NCI-H1048 (cell line): ENCODE measurements at regions not wholly inside any gene's neighbourhood (a gene's known extent, or its start where the extent isn't known, plus 50 kb on each side); places are given as distances from the start of the nearest gene placed in this dataset.

Experiments
- DNase-seq: peaks from one replicate; lab custom pipeline; 2025; lab: John Stamatoyannopoulos, UW

- no peak for DNase-seq
Observed at GRCh38 chr10:107398115-107398514, 233.6 kb upstream of the SORCS1 start.

- DNase-seq, result no peak
Observed at GRCh38 chr10:107391901-107392300, 227.4 kb upstream of the SORCS1 start.

GRCh38 chr10:107390563-107390962 is 226.1 kb upstream of the SORCS1 start:
- DNase-seq, result no peak

- DNase-seq, result no peak
Observed at GRCh38 chr10:107383357-107383756, 218.9 kb upstream of the SORCS1 start.

- DNase-seq, result no peak
Observed at GRCh38 chr10:107379601-107380000, 215.1 kb upstream of the SORCS1 start.

GRCh38 chr10:107371801-107372200 is 207.3 kb upstream of the SORCS1 start:
- no peak for DNase-seq

- DNase-seq, result no peak
Observed at GRCh38 chr10:107364872-107365271, 200.4 kb upstream of the SORCS1 start.

- no peak for DNase-seq
Observed at GRCh38 chr10:107362306-107362705, 197.8 kb upstream of the SORCS1 start.

- no peak for DNase-seq
Observed at GRCh38 chr10:107357033-107357432, 192.5 kb upstream of the SORCS1 start.

GRCh38 chr10:107356396-107356795 is 191.9 kb upstream of the SORCS1 start:
- DNase-seq, result no peak

GRCh38 chr10:107342711-107343110 is 178.2 kb upstream of the SORCS1 start:
- no peak for DNase-seq

GRCh38 chr10:107341281-107341680 is 176.8 kb upstream of the SORCS1 start:
- no peak for DNase-seq

GRCh38 chr10:107340326-107340725 is 175.8 kb upstream of the SORCS1 start:
- no peak for DNase-seq

GRCh38 chr10:107336061-107336460 is 171.6 kb upstream of the SORCS1 start:
- no peak for DNase-seq

GRCh38 chr10:107317592-107317991 is 153.1 kb upstream of the SORCS1 start:
- no peak for DNase-seq

- DNase-seq, result no peak
Observed at GRCh38 chr10:107303203-107303602, 138.7 kb upstream of the SORCS1 start.

- no peak for DNase-seq
Observed at GRCh38 chr10:107299606-107300005, 135.1 kb upstream of the SORCS1 start.

- DNase-seq, result no peak
Observed at GRCh38 chr10:107284187-107284586, 119.7 kb upstream of the SORCS1 start.

GRCh38 chr10:107280293-107280692 is 115.8 kb upstream of the SORCS1 start:
- DNase-seq, result no peak

GRCh38 chr10:107277591-107277990 is 113.1 kb upstream of the SORCS1 start:
- DNase-seq, result no peak

GRCh38 chr10:107275806-107276205 is 111.3 kb upstream of the SORCS1 start:
- DNase-seq, result no peak

- no peak for DNase-seq
Observed at GRCh38 chr10:107269626-107270025, 105.1 kb upstream of the SORCS1 start.

- no peak for DNase-seq
Observed at GRCh38 chr10:107264742-107265141, 100.2 kb upstream of the SORCS1 start.

GRCh38 chr10:107244122-107244521 is 79.6 kb upstream of the SORCS1 start:
- DNase-seq, result no peak

- DNase-seq, result no peak
Observed at GRCh38 chr10:107238275-107238674, 73.8 kb upstream of the SORCS1 start.
